ENCODE measurements at regions not wholly inside any gene's neighbourhood (a gene's known extent, or its start where the extent isn't known, plus 50 kb on each side); places are given as distances from the start of the nearest gene placed in this dataset.

- WGBS, result 94% methylated on average over 4 of the region's 5 CpGs
- Histone ChIP-seq H3K4me1 (ENCODE audit: insufficient read depth, low read length) (no peaks in the 10 kb centered on the region), H3K27me3 (ENCODE audit: insufficient read depth, low read length) (peaks cover 3% of the 10 kb centered on the region; the same call in 1 of the 2 replicates)
Observed at GRCh38 chr18:11522992-11523391, 86.4 kb upstream of the SLC35G4 start.

GRCh38 chr18:11521853-11522252 lies 87.5 kb upstream of the SLC35G4 start:
- Histone ChIP-seq H3K27ac (ENCODE audit: low read depth, low read length) (no peak overlapping the region), H3K4me3 (ENCODE audit: low read length) (no peak overlapping the region), H3K36me3 (ENCODE audit: insufficient read depth, low read length) (no peaks in the 10 kb centered on the region), H3K4me1 (ENCODE audit: insufficient read depth, low read length) (no peaks in the 10 kb centered on the region), H3K9ac (ENCODE audit: low read depth, low read length) (no peak overlapping the region), H3K9me3 (ENCODE audit: insufficient read depth, low read depth, low read length) (no peaks in the 10 kb centered on the region), H3K27me3 (ENCODE audit: insufficient read depth, low read length) (peaks cover 3% of the 10 kb centered on the region; the same call in 1 of the 2 replicates)
- 90% methylated on average over 5 of the region's 5 CpGs for WGBS

More at GRCh38 chr18:11522992-11523391, 86.4 kb upstream of the SLC35G4 start:
- H3K9ac ChIP-seq (ENCODE audit: low read depth, low read length), result no peak overlapping the region
- no peak overlapping the region for H3K4me3 ChIP-seq (ENCODE audit: low read length)
- no peaks in the 10 kb centered on the region for H3K36me3 ChIP-seq (ENCODE audit: insufficient read depth, low read length)
- H3K9me3 ChIP-seq (ENCODE audit: insufficient read depth, low read depth, low read length), result no peaks in the 10 kb centered on the region
- no peak overlapping the region for H3K27ac ChIP-seq (ENCODE audit: low read depth, low read length)

GRCh38 chr18:11520536-11520935 lies 88.9 kb upstream of the SLC35G4 start:
- Histone ChIP-seq H3K9me3 (ENCODE audit: insufficient read depth, low read depth, low read length) (no peaks in the 10 kb centered on the region), H3K27me3 (ENCODE audit: insufficient read depth, low read length) (peaks cover 3% of the 10 kb centered on the region; the same call in 1 of the 2 replicates), H3K4me3 (ENCODE audit: low read length) (no peak overlapping the region), H3K4me1 (ENCODE audit: insufficient read depth, low read length) (no peaks in the 10 kb centered on the region), H3K36me3 (ENCODE audit: insufficient read depth, low read length) (no peaks in the 10 kb centered on the region), H3K9ac (ENCODE audit: low read depth, low read length) (no peak overlapping the region), H3K27ac (ENCODE audit: low read depth, low read length) (no peak overlapping the region)
- 88% methylated on average over 6 of the region's 6 CpGs for WGBS

GRCh38 chr18:11518788-11519685 lies 90.4 kb upstream of the SLC35G4 start:
- Histone ChIP-seq H3K27me3 (ENCODE audit: insufficient read depth, low read length) (peaks cover 3% of the 10 kb centered on the region; the same call in 1 of the 2 replicates), H3K9ac (ENCODE audit: low read depth, low read length) (no peak overlapping the region), H3K4me3 (ENCODE audit: low read length) (peak overlapping the region; percentile 1; the same call in 1 of the 2 replicates), H3K4me1 (ENCODE audit: insufficient read depth, low read length) (no peaks in the 10 kb centered on the region), H3K36me3 (ENCODE audit: insufficient read depth, low read length) (no peaks in the 10 kb centered on the region), H3K27ac (ENCODE audit: low read depth, low read length) (no peak overlapping the region), H3K9me3 (ENCODE audit: insufficient read depth, low read depth, low read length) (no peaks in the 10 kb centered on the region)
- 62% methylated on average over 24 of the region's 24 CpGs for WGBS

- peaks cover 3% of the 10 kb centered on the region; the same call in 1 of the 2 replicates for H3K27me3 ChIP-seq (ENCODE audit: insufficient read depth, low read length)
- no peaks in the 10 kb centered on the region for H3K4me1 ChIP-seq (ENCODE audit: insufficient read depth, low read length)
- no peak overlapping the region for H3K9ac ChIP-seq (ENCODE audit: low read depth, low read length)
- H3K9me3 ChIP-seq (ENCODE audit: insufficient read depth, low read depth, low read length), result no peaks in the 10 kb centered on the region
- no peak overlapping the region for H3K4me3 ChIP-seq (ENCODE audit: low read length)
- no peaks in the 10 kb centered on the region for H3K36me3 ChIP-seq (ENCODE audit: insufficient read depth, low read length)
- H3K27ac ChIP-seq (ENCODE audit: low read depth, low read length), result no peak overlapping the region
- 93% methylated on average over 3 of the region's 3 CpGs for WGBS
Observed at GRCh38 chr18:11517704-11518103, 91.7 kb upstream of the SLC35G4 start.

GRCh38 chr18:11516751-11517503 lies 92.5 kb upstream of the SLC35G4 start:
- H3K27me3 ChIP-seq (ENCODE audit: insufficient read depth, low read length), result peaks cover 3% of the 10 kb centered on the region; the same call in 1 of the 2 replicates
- no peaks in the 10 kb centered on the region for H3K36me3 ChIP-seq (ENCODE audit: insufficient read depth, low read length)
- H3K4me3 ChIP-seq (ENCODE audit: low read length), result no peak overlapping the region
- no peaks in the 10 kb centered on the region for H3K9me3 ChIP-seq (ENCODE audit: insufficient read depth, low read depth, low read length)
- H3K4me1 ChIP-seq (ENCODE audit: insufficient read depth, low read length), result no peaks in the 10 kb centered on the region
- H3K27ac ChIP-seq (ENCODE audit: low read depth, low read length), result no peak overlapping the region
- H3K9ac ChIP-seq (ENCODE audit: low read depth, low read length), result no peak overlapping the region
- WGBS, result 95% methylated on average over 14 of the region's 14 CpGs

GRCh38 chr18:11514267-11514666 lies 95.1 kb upstream of the SLC35G4 start:
- no peaks in the 10 kb centered on the region for H3K4me1 ChIP-seq (ENCODE audit: insufficient read depth, low read length)
- H3K36me3 ChIP-seq (ENCODE audit: insufficient read depth, low read length), result no peaks in the 10 kb centered on the region
- H3K9ac ChIP-seq (ENCODE audit: low read depth, low read length), result no peak overlapping the region
- no peak overlapping the region for H3K4me3 ChIP-seq (ENCODE audit: low read length)
- H3K27ac ChIP-seq (ENCODE audit: low read depth, low read length), result no peak overlapping the region
- no peaks in the 10 kb centered on the region for H3K9me3 ChIP-seq (ENCODE audit: insufficient read depth, low read depth, low read length)
- WGBS, result 92% methylated on average over 1 of the region's 1 CpG
- peaks cover 3% of the 10 kb centered on the region; the same call in 1 of the 2 replicates for H3K27me3 ChIP-seq (ENCODE audit: insufficient read depth, low read length)

GRCh38 chr18:11512096-11513025 lies 97.0 kb upstream of the SLC35G4 start:
- no peak overlapping the region for H3K9ac ChIP-seq (ENCODE audit: low read depth, low read length)
- 89% methylated on average over 8 of the region's 8 CpGs for WGBS
- no peaks in the 10 kb centered on the region for H3K9me3 ChIP-seq (ENCODE audit: insufficient read depth, low read depth, low read length)
- H3K4me1 ChIP-seq (ENCODE audit: insufficient read depth, low read length), result no peaks in the 10 kb centered on the region
- no peak overlapping the region for H3K4me3 ChIP-seq (ENCODE audit: low read length)
- H3K36me3 ChIP-seq (ENCODE audit: insufficient read depth, low read length), result no peaks in the 10 kb centered on the region
- no peak overlapping the region for H3K27ac ChIP-seq (ENCODE audit: low read depth, low read length)
- H3K27me3 ChIP-seq (ENCODE audit: insufficient read depth, low read length), result no peaks in the 10 kb centered on the region

- no peak overlapping the region for H3K27ac ChIP-seq (ENCODE audit: low read depth, low read length)
- no peaks in the 10 kb centered on the region for H3K27me3 ChIP-seq (ENCODE audit: insufficient read depth, low read length)
- WGBS, result 96% methylated on average over 6 of the region's 6 CpGs
- H3K4me1 ChIP-seq (ENCODE audit: insufficient read depth, low read length), result no peaks in the 10 kb centered on the region
- H3K36me3 ChIP-seq (ENCODE audit: insufficient read depth, low read length), result no peaks in the 10 kb centered on the region
- H3K4me3 ChIP-seq (ENCODE audit: low read length), result no peak overlapping the region
- no peaks in the 10 kb centered on the region for H3K9me3 ChIP-seq (ENCODE audit: insufficient read depth, low read depth, low read length)
- no peak overlapping the region for H3K9ac ChIP-seq (ENCODE audit: low read depth, low read length)
Observed at GRCh38 chr18:11511434-11512095, 97.8 kb upstream of the SLC35G4 start.

GRCh38 chr18:11506856-11507255 lies 102.5 kb upstream of the SLC35G4 start:
- Histone ChIP-seq H3K9ac (ENCODE audit: low read depth, low read length) (no peak overlapping the region), H3K27ac (ENCODE audit: low read depth, low read length) (no peak overlapping the region), H3K4me1 (ENCODE audit: insufficient read depth, low read length) (no peaks in the 10 kb centered on the region), H3K36me3 (ENCODE audit: insufficient read depth, low read length) (no peaks in the 10 kb centered on the region), H3K9me3 (ENCODE audit: insufficient read depth, low read depth, low read length) (no peaks in the 10 kb centered on the region), H3K4me3 (ENCODE audit: low read length) (no peak overlapping the region), H3K27me3 (ENCODE audit: insufficient read depth, low read length) (no peaks in the 10 kb centered on the region)
- WGBS, result 90% methylated on average over 5 of the region's 6 CpGs

Measured in HUES64 (cell line).